ENCODE measurements at regions not wholly inside any gene's neighbourhood (a gene's known extent, or its start where the extent isn't known, plus 50 kb on each side); places are given as distances from the start of the nearest gene placed in this dataset.

DNA sequence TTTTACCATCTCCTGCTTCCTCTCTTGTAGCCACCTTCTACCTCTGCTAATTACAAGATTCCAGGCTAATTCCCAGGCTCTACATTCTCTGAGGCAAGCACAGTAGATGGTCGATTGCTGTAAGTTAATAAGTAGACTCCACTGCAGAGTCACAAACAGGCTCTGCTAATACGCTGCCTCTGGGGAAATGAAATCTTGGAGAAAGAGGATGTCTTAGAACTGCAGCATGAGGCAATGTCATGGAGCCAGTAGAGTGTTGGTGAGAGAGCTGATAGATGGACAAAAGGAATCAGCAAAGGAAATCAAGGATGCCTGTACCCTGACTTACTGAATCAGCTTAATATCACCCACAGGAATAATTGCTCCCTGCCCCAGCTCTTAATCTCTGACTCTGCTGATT, 1260.3 kb downstream of the XPNPEP1 start:
- Histone ChIP-seq H3K4me3 (no peak overlapping the region), H3K9me3 (no peaks in the 10 kb centered on the region), H3K4me1 (ENCODE audit: low read depth) (no peaks in the 10 kb centered on the region), H3K36me3 (ENCODE audit: low read depth) (no peaks in the 10 kb centered on the region)
- TF ChIP-seq, protein P1, sequence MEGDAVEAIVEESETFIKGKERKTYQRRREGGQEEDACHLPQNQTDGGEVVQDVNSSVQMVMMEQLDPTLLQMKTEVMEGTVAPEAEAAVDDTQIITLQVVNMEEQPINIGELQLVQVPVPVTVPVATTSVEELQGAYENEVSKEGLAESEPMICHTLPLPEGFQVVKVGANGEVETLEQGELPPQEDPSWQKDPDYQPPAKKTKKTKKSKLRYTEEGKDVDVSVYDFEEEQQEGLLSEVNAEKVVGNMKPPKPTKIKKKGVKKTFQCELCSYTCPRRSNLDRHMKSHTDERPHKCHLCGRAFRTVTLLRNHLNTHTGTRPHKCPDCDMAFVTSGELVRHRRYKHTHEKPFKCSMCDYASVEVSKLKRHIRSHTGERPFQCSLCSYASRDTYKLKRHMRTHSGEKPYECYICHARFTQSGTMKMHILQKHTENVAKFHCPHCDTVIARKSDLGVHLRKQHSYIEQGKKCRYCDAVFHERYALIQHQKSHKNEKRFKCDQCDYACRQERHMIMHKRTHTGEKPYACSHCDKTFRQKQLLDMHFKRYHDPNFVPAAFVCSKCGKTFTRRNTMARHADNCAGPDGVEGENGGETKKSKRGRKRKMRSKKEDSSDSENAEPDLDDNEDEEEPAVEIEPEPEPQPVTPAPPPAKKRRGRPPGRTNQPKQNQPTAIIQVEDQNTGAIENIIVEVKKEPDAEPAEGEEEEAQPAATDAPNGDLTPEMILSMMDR (IDR thresholded peaks at IDR 0.05) = no peak
- intact Hi-C loops (cut with DNase I, micrococcal nuclease) = no loop called here
- DNase-seq (no peak), ATAC-seq (no peak)

DNA sequence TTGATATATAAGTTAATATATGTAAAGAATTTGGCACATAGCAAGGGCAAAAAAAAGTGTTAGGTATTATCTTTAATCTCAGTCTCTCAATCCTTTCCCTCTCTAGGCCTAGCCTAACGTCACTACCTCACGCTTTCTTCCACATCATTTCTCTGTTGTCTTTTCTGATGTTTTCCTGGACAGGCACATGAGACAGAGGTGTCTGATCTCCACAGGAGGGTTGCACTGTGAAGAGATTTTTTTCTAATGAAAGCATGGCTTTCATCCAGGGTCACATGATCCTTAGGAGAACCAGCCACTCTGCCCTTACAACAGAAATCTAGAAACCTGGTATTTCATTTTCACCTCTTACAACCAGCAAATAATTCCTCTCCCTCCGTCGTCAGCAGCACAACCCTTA, 1268.3 kb downstream of the XPNPEP1 start:
- intact Hi-C loops (cut with DNase I, micrococcal nuclease) = no loop called here

DNA sequence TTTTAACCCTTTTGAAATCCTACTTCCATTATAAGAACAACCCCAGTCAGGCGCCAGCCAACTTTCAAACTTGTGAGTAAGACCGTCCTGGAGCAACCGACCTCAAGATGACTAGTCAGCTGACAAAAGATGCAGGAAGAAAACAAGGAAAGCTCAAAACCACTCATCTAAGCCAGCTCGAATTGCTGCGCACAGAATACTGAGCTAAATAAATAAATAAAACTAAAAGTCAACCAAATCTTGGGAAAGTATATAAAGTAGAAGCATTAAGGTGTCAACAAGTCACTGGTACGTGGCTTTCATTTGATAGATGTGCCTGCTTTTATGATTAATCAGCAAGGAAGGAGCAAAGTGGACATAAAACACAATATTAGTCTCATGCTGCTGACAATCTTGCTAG, 1269.8 kb downstream of the XPNPEP1 start:
- DNase-seq = no peak
- intact Hi-C loops (cut with DNase I, micrococcal nuclease) = no loop called here
- H3K9me3 ChIP-seq = no peaks in the 10 kb centered on the region
- H3K4me3 ChIP-seq = no peak overlapping the region
- ATAC-seq = no peak
- TF ChIP-seq, protein P1 (IDR thresholded peaks at IDR 0.05) = no peak
- no peaks in the 10 kb centered on the region for H3K4me1 ChIP-seq (ENCODE audit: low read depth)
- no peaks in the 10 kb centered on the region for H3K36me3 ChIP-seq (ENCODE audit: low read depth)

More for the DNA sequence above, 1268.3 kb downstream of the XPNPEP1 start:
- no peaks in the 10 kb centered on the region for H3K9me3 ChIP-seq
- DNase-seq (no peak), ATAC-seq (no peak)
- no peak overlapping the region for H3K4me3 ChIP-seq
- TF ChIP-seq, protein P1 (IDR thresholded peaks at IDR 0.05) = no peak
- no peaks in the 10 kb centered on the region for H3K4me1 ChIP-seq (ENCODE audit: low read depth)
- H3K36me3 ChIP-seq (ENCODE audit: low read depth) = no peaks in the 10 kb centered on the region

DNA sequence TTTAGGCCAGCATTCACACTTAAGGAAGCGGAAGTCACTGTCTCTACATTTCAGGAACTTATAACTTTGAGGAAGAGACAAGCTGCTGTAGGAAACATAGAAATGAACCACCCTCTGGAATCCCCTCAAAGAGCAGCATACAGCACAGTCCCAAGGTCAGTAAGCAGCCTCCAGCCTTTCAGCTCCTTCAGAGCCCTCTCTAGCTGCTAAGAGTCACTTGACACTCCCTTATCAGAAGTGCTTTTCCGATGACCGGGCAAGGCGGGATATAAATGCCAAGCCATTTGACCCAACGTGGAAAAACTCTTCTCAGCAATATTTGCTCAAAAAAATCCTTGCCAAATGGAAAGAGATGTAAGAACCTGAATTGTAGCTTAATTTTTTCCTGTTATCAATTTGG, 1284.3 kb downstream of the XPNPEP1 start:
- H3K9me3 ChIP-seq = no peaks in the 10 kb centered on the region
- ATAC-seq (no peak), DNase-seq (no peak)
- intact Hi-C loops (cut with DNase I, micrococcal nuclease) = no loop called here
- TF ChIP-seq, protein P1 (IDR thresholded peaks at IDR 0.05) = no peak
- H3K36me3 ChIP-seq (ENCODE audit: low read depth) = no peaks in the 10 kb centered on the region
- no peak overlapping the region for H3K4me3 ChIP-seq
- no peaks in the 10 kb centered on the region for H3K4me1 ChIP-seq (ENCODE audit: low read depth)

DNA sequence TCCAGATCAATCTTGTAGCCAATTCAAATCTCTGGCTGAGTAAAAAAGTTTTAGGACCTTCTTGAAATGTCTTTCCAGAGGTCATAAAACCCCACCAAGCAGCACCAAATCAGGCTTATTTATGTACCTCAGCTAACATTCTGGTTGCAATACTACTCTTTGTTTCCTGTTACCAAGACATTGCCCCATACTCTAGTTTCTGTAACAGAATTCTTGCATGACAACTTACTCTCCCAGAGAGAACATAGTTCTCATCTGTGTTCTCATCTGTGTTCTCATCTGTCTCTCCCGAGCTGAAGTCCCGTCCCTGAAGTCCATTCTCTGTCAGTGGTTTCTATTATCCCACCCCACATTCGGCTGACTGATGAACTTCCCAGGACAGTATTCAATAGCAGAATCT, 1285.1 kb downstream of the XPNPEP1 start:
- Histone ChIP-seq H3K9me3 (no peaks in the 10 kb centered on the region), H3K4me1 (ENCODE audit: low read depth) (no peaks in the 10 kb centered on the region), H3K36me3 (ENCODE audit: low read depth) (no peaks in the 10 kb centered on the region), H3K4me3 (no peak overlapping the region)
- no peak for ATAC-seq
- no peak for DNase-seq
- intact Hi-C loops (cut with DNase I, micrococcal nuclease) = no loop called here
- TF ChIP-seq, protein P1 (IDR thresholded peaks at IDR 0.05) = no peak

DNA sequence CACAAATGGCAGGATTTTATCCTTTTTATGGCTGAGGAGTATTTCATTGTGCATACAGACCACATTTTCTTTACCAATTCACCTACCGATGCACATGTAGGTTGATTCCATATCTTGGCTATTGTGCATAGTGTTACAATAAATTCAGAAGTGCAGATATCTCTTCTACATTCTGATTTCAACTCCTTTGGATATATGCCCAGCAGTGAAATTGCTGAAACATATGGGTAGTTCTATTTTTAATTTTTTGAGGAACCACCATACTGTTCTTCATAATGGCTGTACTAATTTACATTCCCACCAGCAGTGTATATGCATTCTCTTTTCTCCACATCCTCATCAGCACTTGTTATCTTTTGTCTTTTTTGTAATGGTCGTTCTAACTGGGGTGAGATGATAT, 1290.3 kb downstream of the XPNPEP1 start:
- ATAC-seq = no peak
- Histone ChIP-seq H3K4me3 (no peak overlapping the region), H3K36me3 (ENCODE audit: low read depth) (no peaks in the 10 kb centered on the region), H3K9me3 (no peaks in the 10 kb centered on the region), H3K4me1 (ENCODE audit: low read depth) (no peaks in the 10 kb centered on the region)
- intact Hi-C loops (cut with DNase I, micrococcal nuclease) = no loop called here
- no peak for DNase-seq
- TF ChIP-seq, protein P1 (IDR thresholded peaks at IDR 0.05) = no peak

Measured in mucosa of descending colon (tissue), 3 donors.